Vagina (tissue), 2 donors: ENCODE measurements at regions not wholly inside any gene's neighbourhood (a gene's known extent, or its start where the extent isn't known, plus 50 kb on each side); places are given as distances from the start of the nearest gene placed in this dataset.

Experiments used
- POLR2A ChIP-seq, 2 donors: fragments of 450-650 bp; IDR thresholded peaks; one replicate each; pipeline ENCODE4 v1.6.1; 2017; ENCODE audit warnings: antibody characterized with exemption in 2 of 2, mild to moderate bottlenecking in 2 of 2, moderate library complexity in 2 of 2
- POLR2AphosphoS5 ChIP-seq, 2 donors: sonication (generic); formaldehyde crosslinking; IDR thresholded peaks; one replicate each; pipeline ENCODE4 v1.9.0; 2017; ENCODE audit warnings: antibody characterized with exemption in 2 of 2, mild to moderate bottlenecking in 2 of 2, low read depth in 1 of 2; ENCODE audit not compliant: insufficient read depth in 1 of 2
- TF ChIP-seq, protein P1 (sequence below), 3 experiments: fragments of 450-650 bp in 2 of 3; fragments of 200-600 bp in 1 of 3; sonication (generic) in 1 of 3; IDR thresholded peaks; one replicate each; pipeline ENCODE4 v1.5.1; 2017 to 2019; ENCODE audit warnings: antibody characterized with exemption in 3 of 3, mild to moderate bottlenecking in 2 of 3, moderate library complexity in 2 of 3

DNA sequence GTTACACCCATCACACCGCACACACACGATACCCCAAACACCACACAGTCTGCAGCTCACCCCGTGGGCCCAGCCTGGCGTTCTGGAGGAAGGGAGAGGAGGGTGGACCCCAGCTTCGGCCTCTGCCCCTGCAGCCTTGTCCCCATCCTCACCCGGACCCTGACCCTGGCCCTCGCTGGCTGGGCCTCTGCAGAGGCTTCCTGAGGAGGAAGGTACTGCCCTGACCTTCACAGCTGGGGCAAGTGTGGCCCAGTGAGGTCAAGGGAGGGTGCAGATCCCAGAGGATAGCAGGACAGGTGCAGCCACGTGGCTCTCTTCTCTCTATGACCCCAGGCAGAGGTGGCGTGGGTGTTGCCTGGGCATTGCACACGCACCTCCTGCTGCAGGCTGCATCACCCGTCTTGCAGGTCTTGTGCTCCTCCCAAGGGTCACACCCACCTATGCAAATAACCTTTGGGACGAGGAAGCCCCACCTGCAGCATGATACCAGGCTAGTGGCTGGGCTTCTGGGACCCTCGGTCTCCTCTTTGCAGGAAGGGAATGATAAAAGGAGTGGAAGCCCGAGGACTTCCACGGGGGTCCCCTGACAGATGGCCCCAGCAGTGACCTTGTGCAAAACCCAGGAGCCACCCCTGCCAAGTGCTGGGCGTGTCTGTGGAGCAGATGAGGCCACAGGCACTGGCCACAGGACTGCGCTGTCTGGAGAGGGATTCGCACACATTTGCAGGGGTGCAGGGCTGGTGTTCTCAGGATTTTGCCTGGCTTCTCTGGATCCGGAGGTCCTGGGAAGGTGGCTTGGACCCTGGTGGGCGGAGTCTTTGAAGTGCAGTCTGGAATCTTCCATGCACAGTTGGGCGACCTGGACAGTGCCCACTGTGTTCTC, 1241.5 kb downstream of the BRD1 start:
- TF ChIP-seq, protein P1, sequence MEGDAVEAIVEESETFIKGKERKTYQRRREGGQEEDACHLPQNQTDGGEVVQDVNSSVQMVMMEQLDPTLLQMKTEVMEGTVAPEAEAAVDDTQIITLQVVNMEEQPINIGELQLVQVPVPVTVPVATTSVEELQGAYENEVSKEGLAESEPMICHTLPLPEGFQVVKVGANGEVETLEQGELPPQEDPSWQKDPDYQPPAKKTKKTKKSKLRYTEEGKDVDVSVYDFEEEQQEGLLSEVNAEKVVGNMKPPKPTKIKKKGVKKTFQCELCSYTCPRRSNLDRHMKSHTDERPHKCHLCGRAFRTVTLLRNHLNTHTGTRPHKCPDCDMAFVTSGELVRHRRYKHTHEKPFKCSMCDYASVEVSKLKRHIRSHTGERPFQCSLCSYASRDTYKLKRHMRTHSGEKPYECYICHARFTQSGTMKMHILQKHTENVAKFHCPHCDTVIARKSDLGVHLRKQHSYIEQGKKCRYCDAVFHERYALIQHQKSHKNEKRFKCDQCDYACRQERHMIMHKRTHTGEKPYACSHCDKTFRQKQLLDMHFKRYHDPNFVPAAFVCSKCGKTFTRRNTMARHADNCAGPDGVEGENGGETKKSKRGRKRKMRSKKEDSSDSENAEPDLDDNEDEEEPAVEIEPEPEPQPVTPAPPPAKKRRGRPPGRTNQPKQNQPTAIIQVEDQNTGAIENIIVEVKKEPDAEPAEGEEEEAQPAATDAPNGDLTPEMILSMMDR (IDR thresholded peaks at IDR 0.05): no peak
- no peak for TF ChIP-seq POLR2A (IDR thresholded peaks at IDR 0.05)
- TF ChIP-seq POLR2AphosphoS5 (IDR thresholded peaks at IDR 0.05; ENCODE audit: insufficient read depth in 1 of 2, low read depth in 1 of 2): no peak
